HepG2 (cell line): ENCODE measurements at regions not wholly inside any gene's neighbourhood (a gene's known extent, or its start where the extent isn't known, plus 50 kb on each side); places are given as distances from the start of the nearest gene placed in this dataset.

Source experiments
- CBX5 ChIP-seq: sonication (generic); formaldehyde crosslinking; IDR thresholded peaks from 2 replicates; pipeline ENCODE4 v1.4.0; 2020; ENCODE audit warnings: missing genetic modification reagents, borderline replicate concordance
- GATAD1 ChIP-seq: IDR thresholded peaks from 2 replicates; pipeline ENCODE4 v1.6.1; 2016; ENCODE audit warnings: missing genetic modification reagents, missing compliant biosample characterization
- IRX3 ChIP-seq: sonication (generic); formaldehyde crosslinking; IDR thresholded peaks from 2 replicates; pipeline ENCODE4 v1.8.1; 2023; ENCODE audit warnings: mild to moderate bottlenecking, low read depth, missing genetic modification reagents, borderline replicate concordance
- JDP2 ChIP-seq: sonication (generic); formaldehyde crosslinking; IDR thresholded peaks from 2 replicates; pipeline ENCODE4 v1.8.1; 2022; ENCODE audit warnings: missing genetic modification reagents, borderline replicate concordance
- SOX5 ChIP-seq: IDR thresholded peaks from 2 replicates; pipeline ENCODE4 v1.6.1; 2016; ENCODE audit warnings: borderline replicate concordance
- TEAD3 ChIP-seq: optimal IDR thresholded peaks from 2 replicates; pipeline ENCODE3; 2016; ENCODE audit warnings: borderline replicate concordance
- ZKSCAN1 ChIP-seq: fragments of 150-350 bp; IDR thresholded peaks from 2 replicates; pipeline ENCODE4 v1.6.1; 2014; ENCODE audit warnings: low read length
- ZNF441 ChIP-seq: sonication (generic); formaldehyde crosslinking; IDR thresholded peaks from 2 replicates; pipeline ENCODE4 v1.7.0; 2021; ENCODE audit warnings: missing genetic modification reagents, borderline replicate concordance
- TF ChIP-seq, protein P1 (sequence below), 2 experiments: sonication (generic) in 1 of 2; formaldehyde crosslinking in 1 of 2; IDR thresholded peaks; 2 replicates each; pipeline versions ENCODE4 v1.4.0 to v1.6.1; 2016 to 2020; ENCODE audit warnings: borderline replicate concordance in 1 of 2, low read depth in 1 of 2, mild to moderate bottlenecking in 1 of 2, missing genetic modification reagents in 1 of 2
- TF ChIP-seq, protein P2 (sequence below), 2 experiments: sonication (generic) in 1 of 2; formaldehyde crosslinking in 1 of 2; IDR thresholded peaks; 2 replicates each; pipeline versions ENCODE4 v1.6.1 to v1.9.0; 2014 to 2022; ENCODE audit warnings: antibody characterized with exemption in 1 of 2, borderline replicate concordance in 1 of 2, inconsistent platforms in 1 of 2, low read depth in 1 of 2, missing genetic modification reagents in 1 of 2
- TF ChIP-seq, protein P3 (sequence below): IDR thresholded peaks from 2 replicates; pipeline ENCODE4 v1.4.0; 2020; ENCODE audit warnings: mild to moderate bottlenecking, missing genetic modification reagents
- TF ChIP-seq, protein P4 (sequence below): sonication (generic); formaldehyde crosslinking; IDR thresholded peaks from 2 replicates; pipeline ENCODE4 v1.8.0; 2023; ENCODE audit warnings: mild to moderate bottlenecking, missing genetic modification reagents

DNA sequence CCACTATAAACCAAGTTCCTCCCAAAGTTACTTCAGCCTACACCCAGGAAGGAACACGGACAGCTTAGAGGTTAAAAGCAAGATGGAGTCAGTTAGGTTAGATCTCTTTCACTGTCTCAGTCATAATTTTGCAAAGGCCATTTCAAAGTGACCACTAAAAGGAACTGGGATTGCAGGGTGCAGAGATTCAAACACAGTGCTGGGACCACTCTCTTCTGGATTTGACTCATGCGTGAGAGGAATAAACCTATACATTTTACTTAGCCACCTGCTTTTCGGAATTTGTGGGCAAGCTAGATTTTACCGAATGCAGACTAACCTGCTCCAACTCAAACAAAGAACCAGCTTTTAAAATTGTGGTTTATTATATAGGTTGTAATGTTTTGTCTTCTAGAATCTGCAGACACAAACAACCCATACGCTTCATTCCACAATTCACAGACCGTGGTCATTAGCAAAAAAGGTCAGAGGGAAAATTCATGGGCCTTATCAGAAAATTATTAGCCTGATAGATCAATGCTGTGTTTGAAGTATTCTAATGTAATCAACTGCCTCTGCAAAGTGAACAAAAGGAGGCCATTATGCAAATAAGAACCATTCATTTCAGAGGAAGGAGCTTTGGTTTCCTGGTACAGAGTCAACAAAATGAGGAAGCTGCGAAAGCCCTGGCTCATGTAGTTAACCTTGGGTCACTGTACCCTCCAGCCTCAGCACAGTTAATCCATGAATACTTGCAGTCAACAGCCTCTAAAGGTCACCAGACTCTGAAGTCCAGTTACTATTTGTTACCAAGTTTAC lies 342.7 kb upstream of the KLF6 start (continued):
- TF ChIP-seq, protein P1, sequence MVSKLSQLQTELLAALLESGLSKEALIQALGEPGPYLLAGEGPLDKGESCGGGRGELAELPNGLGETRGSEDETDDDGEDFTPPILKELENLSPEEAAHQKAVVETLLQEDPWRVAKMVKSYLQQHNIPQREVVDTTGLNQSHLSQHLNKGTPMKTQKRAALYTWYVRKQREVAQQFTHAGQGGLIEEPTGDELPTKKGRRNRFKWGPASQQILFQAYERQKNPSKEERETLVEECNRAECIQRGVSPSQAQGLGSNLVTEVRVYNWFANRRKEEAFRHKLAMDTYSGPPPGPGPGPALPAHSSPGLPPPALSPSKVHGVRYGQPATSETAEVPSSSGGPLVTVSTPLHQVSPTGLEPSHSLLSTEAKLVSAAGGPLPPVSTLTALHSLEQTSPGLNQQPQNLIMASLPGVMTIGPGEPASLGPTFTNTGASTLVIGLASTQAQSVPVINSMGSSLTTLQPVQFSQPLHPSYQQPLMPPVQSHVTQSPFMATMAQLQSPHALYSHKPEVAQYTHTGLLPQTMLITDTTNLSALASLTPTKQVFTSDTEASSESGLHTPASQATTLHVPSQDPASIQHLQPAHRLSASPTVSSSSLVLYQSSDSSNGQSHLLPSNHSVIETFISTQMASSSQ (IDR thresholded peaks at IDR 0.05; ENCODE audit: low read depth): 0 out of 2 replicates have a peak, but pooled peaks have one; percentile 30
- TF ChIP-seq, protein P1 (CRISPR knock-in tag; IDR thresholded peaks at IDR 0.05; ENCODE audit: borderline replicate concordance): no peak
- peak; percentile 8 for TF ChIP-seq TEAD3
- TF ChIP-seq ZKSCAN1: no peak
- TF ChIP-seq IRX3: no peak
- no peak for TF ChIP-seq CBX5
- TF ChIP-seq, protein P2, sequence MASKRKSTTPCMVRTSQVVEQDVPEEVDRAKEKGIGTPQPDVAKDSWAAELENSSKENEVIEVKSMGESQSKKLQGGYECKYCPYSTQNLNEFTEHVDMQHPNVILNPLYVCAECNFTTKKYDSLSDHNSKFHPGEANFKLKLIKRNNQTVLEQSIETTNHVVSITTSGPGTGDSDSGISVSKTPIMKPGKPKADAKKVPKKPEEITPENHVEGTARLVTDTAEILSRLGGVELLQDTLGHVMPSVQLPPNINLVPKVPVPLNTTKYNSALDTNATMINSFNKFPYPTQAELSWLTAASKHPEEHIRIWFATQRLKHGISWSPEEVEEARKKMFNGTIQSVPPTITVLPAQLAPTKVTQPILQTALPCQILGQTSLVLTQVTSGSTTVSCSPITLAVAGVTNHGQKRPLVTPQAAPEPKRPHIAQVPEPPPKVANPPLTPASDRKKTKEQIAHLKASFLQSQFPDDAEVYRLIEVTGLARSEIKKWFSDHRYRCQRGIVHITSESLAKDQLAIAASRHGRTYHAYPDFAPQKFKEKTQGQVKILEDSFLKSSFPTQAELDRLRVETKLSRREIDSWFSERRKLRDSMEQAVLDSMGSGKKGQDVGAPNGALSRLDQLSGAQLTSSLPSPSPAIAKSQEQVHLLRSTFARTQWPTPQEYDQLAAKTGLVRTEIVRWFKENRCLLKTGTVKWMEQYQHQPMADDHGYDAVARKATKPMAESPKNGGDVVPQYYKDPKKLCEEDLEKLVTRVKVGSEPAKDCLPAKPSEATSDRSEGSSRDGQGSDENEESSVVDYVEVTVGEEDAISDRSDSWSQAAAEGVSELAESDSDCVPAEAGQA (IDR thresholded peaks at IDR 0.05; ENCODE audit: low read depth): no peak
- TF ChIP-seq, protein P2 (CRISPR knock-in tag; IDR thresholded peaks at IDR 0.05; ENCODE audit: borderline replicate concordance): no peak
- TF ChIP-seq GATAD1: no peak
- TF ChIP-seq, protein P3, sequence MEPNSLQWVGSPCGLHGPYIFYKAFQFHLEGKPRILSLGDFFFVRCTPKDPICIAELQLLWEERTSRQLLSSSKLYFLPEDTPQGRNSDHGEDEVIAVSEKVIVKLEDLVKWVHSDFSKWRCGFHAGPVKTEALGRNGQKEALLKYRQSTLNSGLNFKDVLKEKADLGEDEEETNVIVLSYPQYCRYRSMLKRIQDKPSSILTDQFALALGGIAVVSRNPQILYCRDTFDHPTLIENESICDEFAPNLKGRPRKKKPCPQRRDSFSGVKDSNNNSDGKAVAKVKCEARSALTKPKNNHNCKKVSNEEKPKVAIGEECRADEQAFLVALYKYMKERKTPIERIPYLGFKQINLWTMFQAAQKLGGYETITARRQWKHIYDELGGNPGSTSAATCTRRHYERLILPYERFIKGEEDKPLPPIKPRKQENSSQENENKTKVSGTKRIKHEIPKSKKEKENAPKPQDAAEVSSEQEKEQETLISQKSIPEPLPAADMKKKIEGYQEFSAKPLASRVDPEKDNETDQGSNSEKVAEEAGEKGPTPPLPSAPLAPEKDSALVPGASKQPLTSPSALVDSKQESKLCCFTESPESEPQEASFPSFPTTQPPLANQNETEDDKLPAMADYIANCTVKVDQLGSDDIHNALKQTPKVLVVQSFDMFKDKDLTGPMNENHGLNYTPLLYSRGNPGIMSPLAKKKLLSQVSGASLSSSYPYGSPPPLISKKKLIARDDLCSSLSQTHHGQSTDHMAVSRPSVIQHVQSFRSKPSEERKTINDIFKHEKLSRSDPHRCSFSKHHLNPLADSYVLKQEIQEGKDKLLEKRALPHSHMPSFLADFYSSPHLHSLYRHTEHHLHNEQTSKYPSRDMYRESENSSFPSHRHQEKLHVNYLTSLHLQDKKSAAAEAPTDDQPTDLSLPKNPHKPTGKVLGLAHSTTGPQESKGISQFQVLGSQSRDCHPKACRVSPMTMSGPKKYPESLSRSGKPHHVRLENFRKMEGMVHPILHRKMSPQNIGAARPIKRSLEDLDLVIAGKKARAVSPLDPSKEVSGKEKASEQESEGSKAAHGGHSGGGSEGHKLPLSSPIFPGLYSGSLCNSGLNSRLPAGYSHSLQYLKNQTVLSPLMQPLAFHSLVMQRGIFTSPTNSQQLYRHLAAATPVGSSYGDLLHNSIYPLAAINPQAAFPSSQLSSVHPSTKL (CRISPR knock-in tag): peak; percentile 61
- peak; percentile 89 for TF ChIP-seq SOX5 (CRISPR knock-in tag)
- TF ChIP-seq, protein P4, sequence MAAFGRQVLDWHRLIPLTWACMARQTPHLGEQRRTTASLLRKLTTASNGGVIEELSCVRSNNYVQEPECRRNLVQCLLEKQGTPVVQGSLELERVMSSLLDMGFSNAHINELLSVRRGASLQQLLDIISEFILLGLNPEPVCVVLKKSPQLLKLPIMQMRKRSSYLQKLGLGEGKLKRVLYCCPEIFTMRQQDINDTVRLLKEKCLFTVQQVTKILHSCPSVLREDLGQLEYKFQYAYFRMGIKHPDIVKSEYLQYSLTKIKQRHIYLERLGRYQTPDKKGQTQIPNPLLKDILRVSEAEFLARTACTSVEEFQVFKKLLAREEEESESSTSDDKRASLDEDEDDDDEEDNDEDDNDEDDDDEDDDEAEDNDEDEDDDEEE: no peak
- TF ChIP-seq JDP2 (CRISPR knock-in tag): no peak
- no peak for TF ChIP-seq ZNF441 (CRISPR knock-in tag)
